CD14-positive monocyte (primary cell): ENCODE measurements at regions not wholly inside any gene's neighbourhood (a gene's known extent, or its start where the extent isn't known, plus 50 kb on each side); places are given as distances from the start of the nearest gene placed in this dataset.

Source experiments
- DNase-seq, 3 donors: peaks; one replicate each; pipeline ENCODE4 v3.0.0-alpha.2; 2011 to 2022
- H2AFZ ChIP-seq: 2 replicates; pipeline ENCODE4 v1.6.0; 2012; ENCODE audit warnings: mild to moderate bottlenecking, low read depth, low read length, inconsistent platforms; ENCODE audit not compliant: insufficient read depth, poor library complexity, severe bottlenecking
- H3K27ac ChIP-seq, 2 donors: 1 replicate in 1 of 2; 2 replicates in 1 of 2; pipeline ENCODE4 v1.5.1; 2012 to 2013; ENCODE audit warnings: low read length in 2 of 2, control low read depth in 1 of 2, inconsistent platforms in 1 of 2, low read depth in 1 of 2, mild to moderate bottlenecking in 1 of 2
- H3K27me3 ChIP-seq, 2 donors: one replicate each; pipeline versions ENCODE4 v1.6.0 to v1.6.1; 2011 to 2013; ENCODE audit warnings: low read length in 2 of 2; ENCODE audit not compliant: control insufficient read depth in 2 of 2, insufficient read depth in 2 of 2
- H3K36me3 ChIP-seq, 2 donors: replicated peaks in 1 of 2; 1 replicate in 1 of 2; 2 replicates in 1 of 2; pipeline versions ENCODE4 v1.5.1 to v1.6.1; 2012 to 2013; ENCODE audit warnings: low read length in 2 of 2, control low read depth in 1 of 2, inconsistent platforms in 1 of 2, mild to moderate bottlenecking in 1 of 2; ENCODE audit not compliant: insufficient read depth in 2 of 2, control insufficient read depth in 1 of 2
- H3K4me1 ChIP-seq, 2 donors: 1 replicate in 1 of 2; 2 replicates in 1 of 2; pipeline versions ENCODE4 v1.5.1 to v1.6.1; 2012 to 2013; ENCODE audit warnings: low read length in 2 of 2, control low read depth in 1 of 2, inconsistent platforms in 1 of 2, mild to moderate bottlenecking in 1 of 2, moderate library complexity in 1 of 2; ENCODE audit not compliant: insufficient read depth in 2 of 2, control insufficient read depth in 1 of 2
- H3K4me2 ChIP-seq: replicated peaks from 2 replicates; pipeline ENCODE3; 2012; ENCODE audit warnings: low read length, moderate library complexity, mild to moderate bottlenecking; ENCODE audit not compliant: poor library complexity, severe bottlenecking; ENCODE audit errors: extremely low read depth
- H3K4me3 ChIP-seq, 3 experiments: fragments of 200-600 bp in 1 of 3; sonication (generic) in 1 of 3; replicated peaks in 1 of 3; 1 replicate in 2 of 3; 2 replicates in 1 of 3; pipeline ENCODE4 v1.5.1; 2011 to 2013; ENCODE audit warnings: low read length in 3 of 3, mild to moderate bottlenecking in 3 of 3, control low read depth in 2 of 3, low read depth in 2 of 3, inconsistent platforms in 1 of 3, moderate library complexity in 1 of 3
- H3K79me2 ChIP-seq: 2 replicates; pipeline ENCODE4 v1.6.0; 2012; ENCODE audit warnings: mild to moderate bottlenecking, control low read depth, inconsistent platforms, low read length, moderate library complexity; ENCODE audit not compliant: insufficient read depth
- H3K9ac ChIP-seq: 2 replicates; pipeline ENCODE4 v1.6.0; 2017; ENCODE audit warnings: low read length, mild to moderate bottlenecking; ENCODE audit not compliant: insufficient read depth, poor library complexity, severe bottlenecking
- H3K9me3 ChIP-seq, 2 donors: replicated peaks in 1 of 2; 1 replicate in 1 of 2; 2 replicates in 1 of 2; pipeline versions ENCODE4 v1.5.1 to v1.6.1; 2012 to 2013; ENCODE audit warnings: low read length in 2 of 2, control low read depth in 1 of 2; ENCODE audit not compliant: control insufficient read depth in 1 of 2, insufficient read depth in 1 of 2
- H4K20me1 ChIP-seq: 2 replicates; pipeline ENCODE4 v1.6.0; 2012; ENCODE audit warnings: mild to moderate bottlenecking, low read length, control low read depth, moderate library complexity; ENCODE audit not compliant: insufficient read depth
- H3K27ac Mint-ChIP-seq, 7 donors: one replicate each; pipeline ENCODE4 v1.8.0; 2020; ENCODE audit warnings: mild to moderate bottlenecking in 7 of 7, mixed read lengths in 7 of 7, moderate library complexity in 6 of 7, inconsistent platforms in 2 of 7
- H3K27me3 Mint-ChIP-seq, 3 donors: one replicate each; pipeline ENCODE4 v1.8.0; 2021 to 2022; ENCODE audit warnings: low read depth in 3 of 3, mild to moderate bottlenecking in 3 of 3, mixed read lengths in 3 of 3, moderate library complexity in 3 of 3, inconsistent platforms in 1 of 3
- H3K36me3 Mint-ChIP-seq, 2 donors: one replicate each; pipeline ENCODE4 v1.8.0; 2020; ENCODE audit warnings: mixed read lengths in 2 of 2, inconsistent platforms in 1 of 2, mild to moderate bottlenecking in 1 of 2
- H3K4me1 Mint-ChIP-seq: one replicate; pipeline ENCODE4 v1.8.0; 2020; ENCODE audit warnings: mild to moderate bottlenecking, mixed read lengths
- H3K4me3 Mint-ChIP-seq, 2 donors: one replicate each; pipeline ENCODE4 v1.8.0; 2020; ENCODE audit warnings: mild to moderate bottlenecking in 2 of 2, mixed read lengths in 2 of 2, moderate library complexity in 1 of 2
- H3K9me3 Mint-ChIP-seq, 7 donors: one replicate each; pipeline ENCODE4 v1.8.0; 2020 to 2022; ENCODE audit warnings: mixed read lengths in 7 of 7, mild to moderate bottlenecking in 6 of 7, moderate library complexity in 6 of 7, inconsistent platforms in 2 of 7
- CTCF ChIP-seq: fragments of 200-600 bp; IDR thresholded peaks from one replicate; pipeline ENCODE4 v1.8.0; 2022; ENCODE audit warnings: antibody characterized with exemption, mild to moderate bottlenecking
- WGBS: methylation state at CpG from one replicate; pipeline ENCODE4 v1.1.5; 2013; ENCODE audit warnings: missing lambda C conversion rate; ENCODE audit not compliant: insufficient coverage; 5-methylcytosine and 5-hydroxymethylcytosine counted together
- intact Hi-C, 2 donors: fragments of 100-400 bp; cut with micrococcal nuclease; formaldehyde crosslinking; loops; one replicate each; pipeline versions ENCODE4 v1.15.0 to v1.15.1; 2023

DNA sequence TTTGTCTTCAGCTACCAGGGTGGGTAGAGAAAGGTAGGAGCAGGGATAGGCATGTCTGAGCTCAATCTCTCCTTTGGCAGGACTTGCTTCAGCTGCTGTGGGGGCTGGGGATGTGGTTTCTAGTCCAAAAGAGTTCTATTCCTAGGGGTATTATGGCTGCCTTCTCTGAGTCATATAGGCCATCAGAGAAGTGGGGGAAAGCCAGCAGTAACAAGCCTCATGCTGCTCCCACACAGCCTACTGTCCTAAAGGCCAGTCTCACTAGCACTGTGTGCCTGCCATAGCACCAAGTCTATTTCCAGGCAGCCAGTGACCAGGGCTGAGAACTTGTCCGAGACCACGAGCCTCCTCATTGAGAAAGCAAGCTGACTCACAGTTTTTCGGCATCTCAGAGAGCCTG, 270.6 kb downstream of the DCAF12L2 start:
- intact Hi-C loops: no loop called here

GRCh38 chrX:125926295-125926694, 239.8 kb downstream of the DCAF12L2 start:
- Histone ChIP-seq H3K4me2 (no peak overlapping the region), H3K9ac (no peak overlapping the region), H3K36me3 (no peaks in the 10 kb centered on the region), H4K20me1 (no peaks in the 10 kb centered on the region), H3K9me3 (peaks cover 0 to 9% of the 10 kb centered on the region in 2 donors), H3K4me1 (no peaks in the 10 kb centered on the region), H3K79me2 (no peaks in the 10 kb centered on the region), H3K4me3 (no peak overlapping the region), H3K27me3 (no peaks in the 10 kb centered on the region), H2AFZ (no peak overlapping the region), H3K27ac (no peak overlapping the region)
- H3K27ac Mint-ChIP-seq: no peak overlapping the region
- DNase-seq: no peak
- no peaks in the 10 kb centered on the region for H3K4me1 Mint-ChIP-seq
- no peaks in the 10 kb centered on the region for H3K36me3 Mint-ChIP-seq
- H3K27me3 Mint-ChIP-seq: no peaks in the 10 kb centered on the region
- WGBS: no CpG with 5 or more reads among the region's 4 CpGs
- no peak for TF ChIP-seq CTCF
- intact Hi-C loops: no loop called here
- no peak overlapping the region for H3K4me3 Mint-ChIP-seq
- peaks cover 0 to 23% (median 2%) of the 10 kb centered on the region in 7 donors for H3K9me3 Mint-ChIP-seq

More for the DNA sequence above, 270.6 kb downstream of the DCAF12L2 start:
- no peak overlapping the region for H2AFZ ChIP-seq
- H3K27me3 Mint-ChIP-seq: no peaks in the 10 kb centered on the region
- H3K4me1 ChIP-seq: no peaks in the 10 kb centered on the region
- no peaks in the 10 kb centered on the region for H3K27me3 ChIP-seq
- no peak overlapping the region for H3K4me3 ChIP-seq
- H3K4me1 Mint-ChIP-seq: no peaks in the 10 kb centered on the region
- DNase-seq: no peak
- no peak for TF ChIP-seq CTCF
- H3K36me3 Mint-ChIP-seq: no peaks in the 10 kb centered on the region
- H3K9ac ChIP-seq: no peak overlapping the region
- H3K27ac ChIP-seq: no peak overlapping the region
- H3K9me3 Mint-ChIP-seq: peaks cover 0 to 12% (median 2%) of the 10 kb centered on the region in 7 donors
- H3K27ac Mint-ChIP-seq: no peak overlapping the region
- H3K36me3 ChIP-seq: no peaks in the 10 kb centered on the region
- H3K4me2 ChIP-seq: no peak overlapping the region
- H4K20me1 ChIP-seq: no peaks in the 10 kb centered on the region
- H3K79me2 ChIP-seq: no peaks in the 10 kb centered on the region
- H3K9me3 ChIP-seq: peaks cover 4 to 5% of the 10 kb centered on the region in 2 donors
- WGBS: 100% methylated on average over 2 of the region's 3 CpGs
- peak overlapping the region in 1 of 2 donors; percentile 31 for H3K4me3 Mint-ChIP-seq
